Muscle of back (tissue), 3 donors: ENCODE measurements at regions not wholly inside any gene's neighbourhood (a gene's known extent, or its start where the extent isn't known, plus 50 kb on each side); places are given as distances from the start of the nearest gene placed in this dataset.

Source experiments
- DNase-seq, 3 donors: peaks; one replicate each; pipeline versions ENCODE4 v3.0.0 to v3.0.0-alpha.2; 2013

GRCh38 chr21:39105836-39106235 is 77.4 kb downstream of the PSMG1 start:
- no peak for DNase-seq

GRCh38 chr21:39105341-39105765 is 77.9 kb downstream of the PSMG1 start:
- no peak for DNase-seq

- no peak for DNase-seq
These were observed 78.3 kb downstream of the PSMG1 start for GRCh38 chr21:39104911-39105310.

DNA sequence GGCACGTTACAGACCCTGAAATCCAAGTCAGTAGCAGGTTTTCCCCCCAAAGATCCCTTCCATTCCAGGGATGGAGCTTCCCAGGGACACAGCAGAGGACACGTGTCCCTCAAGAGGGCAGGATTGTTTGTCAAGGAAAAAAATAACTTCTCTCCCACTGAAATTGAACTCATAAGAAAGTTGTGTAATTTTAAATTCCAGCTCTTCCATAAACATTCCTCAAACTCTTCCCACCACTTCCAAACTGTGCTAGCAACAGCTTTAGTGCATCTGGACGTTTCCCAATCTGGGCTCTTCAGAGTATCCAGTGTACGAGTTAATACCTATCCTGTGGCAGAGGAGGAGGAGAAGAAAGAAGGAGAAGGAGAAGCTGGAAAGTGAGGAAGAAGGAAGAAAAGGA is 79.6 kb downstream of the PSMG1 start:
- DNase-seq, result peak in 1 of 3 donors; percentile 69

GRCh38 chr21:39099859-39100258 is 83.4 kb downstream of the PSMG1 start:
- DNase-seq, result no peak

DNA sequence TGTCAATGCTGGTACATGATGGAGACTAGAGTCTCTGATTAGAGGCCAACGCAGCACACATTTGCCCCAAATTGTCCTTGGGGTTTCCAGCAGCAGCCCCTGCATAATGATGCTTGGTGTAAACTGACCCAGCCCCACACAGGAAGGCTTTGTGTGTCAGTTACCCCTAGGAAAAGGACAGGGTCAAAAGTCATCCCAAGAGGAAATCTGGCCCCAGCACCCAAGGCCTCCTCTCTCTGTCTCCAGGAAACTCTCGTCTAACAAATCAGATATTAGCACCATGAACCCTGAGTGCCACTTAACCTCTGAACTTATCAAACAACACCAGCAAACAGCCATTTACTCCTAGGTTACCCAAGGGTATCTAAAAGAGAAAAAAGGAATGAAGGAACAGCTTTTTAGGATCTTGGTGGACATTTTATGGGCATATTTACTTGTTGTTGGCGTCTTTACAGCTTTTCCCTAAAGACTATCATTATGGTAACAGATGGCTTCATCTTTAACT is 84.5 kb downstream of the PSMG1 start:
- DNase-seq, result no peak

DNA sequence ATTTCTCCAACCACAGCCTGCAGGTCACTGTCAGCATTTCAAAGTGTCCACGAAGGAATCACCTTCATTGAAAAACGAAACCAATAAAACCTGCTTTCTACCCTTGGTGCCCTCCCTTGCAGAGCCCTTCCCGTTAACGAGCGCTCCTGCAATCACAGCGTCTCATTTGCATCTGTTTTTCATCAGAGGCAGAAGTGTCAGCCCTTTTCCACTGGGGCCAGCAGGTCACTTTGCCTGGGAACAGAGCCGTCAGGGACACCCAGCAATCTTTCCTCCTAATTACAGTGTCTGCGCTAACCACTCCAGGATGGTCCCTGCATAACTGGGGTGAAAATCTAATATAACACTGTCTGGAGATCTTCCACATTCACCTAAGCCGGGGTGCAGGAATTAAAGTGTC is 85.3 kb downstream of the PSMG1 start:
- DNase-seq, result no peak

DNA sequence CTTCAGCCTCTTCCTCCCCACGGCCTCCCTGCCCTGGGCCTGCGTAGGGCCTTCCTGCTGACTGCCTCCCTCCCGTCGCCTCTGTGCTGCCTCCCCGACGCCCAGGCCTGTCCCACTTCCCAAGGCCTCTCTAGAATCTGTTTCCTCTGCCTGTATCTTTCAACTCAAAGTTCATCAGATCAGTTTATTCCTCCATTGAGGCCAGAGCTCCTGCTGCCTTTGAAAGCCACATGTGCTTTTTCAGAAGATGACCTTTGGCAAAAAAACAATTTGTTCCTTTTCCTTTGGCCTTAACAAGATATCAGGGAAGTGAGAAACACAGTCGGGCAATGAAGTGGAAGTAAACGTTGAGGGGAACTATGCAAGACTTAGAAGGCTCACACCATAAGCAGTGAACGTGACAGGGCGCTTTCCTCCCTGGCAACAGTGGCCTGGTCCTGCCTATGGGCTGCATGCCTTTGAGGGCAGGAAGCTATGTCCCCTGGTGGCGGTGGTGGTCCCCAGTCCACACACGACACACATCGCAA is 85.9 kb downstream of the PSMG1 start:
- no peak for DNase-seq

DNA sequence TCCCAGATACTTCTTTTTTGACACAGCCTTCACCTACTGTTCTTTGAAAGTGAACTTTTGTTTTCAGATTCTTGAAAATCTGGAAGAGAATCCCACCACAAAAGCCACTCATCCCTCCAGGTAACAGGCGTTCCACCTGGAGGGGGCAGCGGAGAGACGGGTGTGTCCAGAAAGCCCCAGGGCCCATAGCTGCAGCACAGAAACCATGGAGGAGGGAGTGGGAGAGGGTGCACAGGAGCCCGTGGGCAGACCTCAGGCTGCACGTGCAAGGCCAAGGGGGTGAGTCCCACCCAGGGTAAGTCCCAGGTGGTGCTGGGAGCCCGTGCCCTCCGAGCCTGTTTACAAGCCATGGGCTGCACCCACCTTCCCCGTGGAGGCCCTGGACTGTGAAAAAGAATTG is 86.5 kb downstream of the PSMG1 start:
- no peak for DNase-seq

- no peak for DNase-seq
These were observed 87.6 kb downstream of the PSMG1 start for GRCh38 chr21:39095681-39096080.

GRCh38 chr21:39094847-39095579 is 88.2 kb downstream of the PSMG1 start:
- DNase-seq, result peak in 1 of 3 donors; percentile 64

DNA sequence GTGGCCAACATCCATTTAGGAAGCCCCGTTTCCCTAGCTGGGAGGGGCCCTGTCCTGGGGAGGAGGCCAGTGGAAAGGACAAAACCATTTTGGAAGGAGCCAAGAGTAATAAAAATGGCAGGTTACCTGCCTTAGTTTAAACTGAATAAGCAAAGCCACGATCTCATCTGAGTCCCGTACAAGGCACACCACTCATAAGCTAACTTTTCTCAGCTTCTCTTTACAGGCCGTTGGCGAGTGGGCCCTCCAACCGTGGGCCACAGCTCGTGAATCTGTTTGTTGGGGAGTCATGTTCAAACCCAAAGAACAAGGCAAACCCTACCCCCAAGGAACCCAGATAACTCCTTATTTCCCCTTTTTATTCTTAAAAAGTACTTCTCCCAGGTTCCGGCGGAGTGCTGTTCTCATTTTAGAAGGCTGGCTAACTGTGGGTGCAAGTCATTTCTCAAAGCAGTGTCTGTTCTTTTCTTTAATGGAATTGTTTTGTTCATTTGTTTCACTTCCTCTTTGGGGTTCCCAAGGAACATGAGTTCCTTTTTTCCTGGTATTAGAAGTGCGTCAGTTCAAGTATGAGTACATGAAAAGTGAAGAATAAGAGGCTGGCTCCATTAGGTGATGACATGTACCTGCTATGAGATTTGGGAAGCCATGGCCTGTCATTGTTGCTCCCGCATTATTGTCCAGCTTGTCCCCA is 89.0 kb downstream of the PSMG1 start:
- DNase-seq, result no peak

DNA sequence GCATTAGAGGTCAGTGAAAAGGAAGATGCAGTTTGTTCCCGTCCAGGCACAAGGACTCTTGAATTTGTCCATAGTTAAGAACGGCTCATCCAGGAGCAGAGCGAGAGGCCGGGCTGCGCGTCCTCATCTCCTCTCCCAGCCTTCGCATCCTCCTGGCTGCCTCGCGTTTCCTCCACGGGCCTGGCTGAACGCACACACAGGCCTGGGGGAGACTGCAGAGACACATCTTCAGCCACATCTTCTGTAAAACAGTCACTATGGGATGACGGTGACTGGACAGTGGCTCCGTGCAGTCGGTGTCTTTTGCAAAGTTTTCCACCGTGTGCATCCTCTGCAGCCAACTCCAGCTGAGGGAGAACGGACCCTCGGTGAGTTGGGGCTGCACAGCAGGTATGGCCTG is 89.7 kb downstream of the PSMG1 start:
- DNase-seq, result no peak

DNA sequence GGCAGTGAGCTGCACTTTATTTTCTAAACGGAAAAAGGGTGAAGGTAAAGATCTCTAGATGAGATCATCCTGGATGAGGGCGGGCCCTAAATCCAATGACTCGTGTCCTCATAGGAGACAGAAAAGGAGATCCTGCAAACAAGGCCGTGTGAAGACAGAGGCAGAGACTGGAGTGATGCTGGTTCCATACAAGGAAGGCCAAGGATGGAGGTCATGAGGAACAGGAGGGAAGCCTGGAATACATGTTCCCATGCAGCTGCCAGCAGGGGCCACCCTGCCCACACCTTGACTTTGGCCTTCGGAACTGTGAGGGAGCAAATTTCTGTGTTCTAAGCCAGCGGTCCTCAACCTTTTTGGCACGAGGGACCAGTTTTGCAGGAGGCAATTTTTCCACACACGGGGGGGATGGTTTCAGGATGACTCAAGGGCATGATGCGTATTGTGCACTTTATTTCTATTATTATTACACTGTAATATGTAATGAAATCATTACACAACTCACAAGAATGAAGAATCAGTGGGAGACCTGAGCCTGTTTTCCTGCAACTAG is 94.3 kb downstream of the PSMG1 start:
- DNase-seq, result peak in 1 of 3 donors; percentile 57

DNA sequence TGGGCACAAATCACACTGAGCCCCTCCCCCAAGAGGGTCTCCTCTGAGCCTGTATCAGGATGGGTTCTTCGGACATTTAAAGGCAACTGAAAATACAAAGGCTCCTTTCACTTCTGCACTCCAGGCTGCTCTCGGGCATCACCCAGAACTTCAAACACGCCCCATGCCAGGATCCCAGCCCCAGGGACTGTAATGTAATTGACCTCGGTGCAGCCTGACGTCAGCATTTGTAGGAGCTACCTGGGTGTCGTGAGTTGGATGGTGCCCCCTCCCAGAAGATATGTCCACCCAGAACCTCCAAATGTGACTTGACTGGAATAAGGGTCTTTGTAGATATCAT is 95.2 kb downstream of the PSMG1 start:
- no peak for DNase-seq

- peak in 2 of 3 donors; percentile 37 to 47 for DNase-seq
These were observed 95.8 kb downstream of the PSMG1 start for GRCh38 chr21:39087238-39088030.

DNA sequence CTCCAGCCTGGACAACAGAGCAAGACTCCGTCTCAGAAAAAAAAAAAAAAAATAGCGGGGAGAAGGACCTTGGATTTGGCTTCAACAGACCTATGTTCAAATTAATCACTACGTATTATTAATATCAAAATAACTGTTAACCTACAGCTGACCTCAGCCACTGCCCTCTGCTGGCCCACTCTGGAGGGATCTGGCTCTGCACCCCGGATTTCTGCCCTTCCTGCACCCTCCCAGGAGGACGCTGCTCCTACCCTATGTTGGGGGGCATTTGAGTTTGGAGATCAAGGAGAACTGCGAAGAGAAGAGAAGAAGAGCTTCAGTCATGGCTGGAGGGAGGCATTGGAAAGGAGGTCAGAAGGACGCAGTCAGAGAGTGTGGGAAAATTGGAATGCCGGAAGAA is 96.7 kb downstream of the PSMG1 start:
- no peak for DNase-seq

GRCh38 chr21:39085843-39086405 is 97.3 kb downstream of the PSMG1 start:
- no peak for DNase-seq

DNA sequence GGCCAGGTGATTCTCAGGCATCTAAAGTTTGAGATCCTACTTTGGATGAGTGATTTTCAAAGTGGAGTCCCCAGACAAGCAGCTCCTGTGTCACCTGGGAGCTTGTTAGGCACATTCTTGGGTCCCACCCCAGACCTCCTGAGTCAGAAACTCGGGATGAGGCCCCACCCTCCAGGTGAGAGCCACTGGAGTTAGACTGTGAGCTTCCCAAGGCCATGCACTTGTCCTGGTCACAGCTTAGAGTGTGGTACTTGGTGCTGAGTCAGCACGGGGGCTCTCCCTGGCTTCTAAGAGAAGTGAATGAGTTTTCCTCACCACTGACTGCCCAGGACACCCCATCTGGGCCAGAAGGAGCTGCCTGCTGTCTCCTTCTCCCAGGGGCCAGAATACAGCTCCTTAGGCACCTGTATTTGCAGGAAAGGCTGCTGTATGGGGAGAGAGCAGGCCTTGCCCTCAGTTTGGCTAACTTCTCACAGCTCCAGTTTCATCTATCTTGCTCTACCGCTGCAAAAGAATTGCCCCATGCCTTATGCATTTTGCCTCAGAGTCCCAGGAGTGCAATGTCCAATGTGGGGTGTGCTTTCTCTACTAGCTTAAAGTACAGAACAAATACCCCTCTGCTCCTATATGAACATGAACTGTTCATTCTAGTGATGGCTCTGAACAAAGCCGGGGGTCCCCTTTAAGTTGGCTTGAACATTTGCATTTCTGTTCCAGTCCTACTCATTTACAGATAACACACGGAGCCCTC is 98.1 kb downstream of the PSMG1 start:
- no peak for DNase-seq

DNA sequence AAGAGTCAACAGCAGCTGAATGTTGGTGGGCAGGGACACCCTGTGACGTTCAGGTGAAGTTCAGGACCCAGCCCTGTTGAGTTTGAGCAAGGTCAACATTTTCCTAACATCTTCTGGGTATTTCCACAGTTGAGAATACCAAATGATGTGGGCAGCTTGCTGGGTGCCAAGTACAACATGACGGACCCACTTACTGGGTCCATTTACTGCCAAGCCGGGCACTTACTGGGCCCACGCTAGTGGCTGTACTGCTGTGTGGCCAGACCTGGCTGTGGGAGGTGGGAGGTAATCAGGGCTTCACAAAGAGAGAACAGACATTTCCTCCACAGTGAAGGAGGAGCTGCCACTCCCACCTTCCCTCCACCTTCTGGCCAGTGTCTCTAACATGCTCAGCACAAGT is 99.2 kb downstream of the PSMG1 start:
- no peak for DNase-seq
